Mammary epithelial cell (primary cell): ENCODE measurements at regions not wholly inside any gene's neighbourhood (a gene's known extent, or its start where the extent isn't known, plus 50 kb on each side); places are given as distances from the start of the nearest gene placed in this dataset.

ENCODE experiments used
- EZH2 ChIP-seq: IDR thresholded peaks from 2 replicates; pipeline ENCODE4 v1.6.1; 2012; ENCODE audit warnings: low read length, inconsistent platforms, borderline replicate concordance
- TF ChIP-seq, protein P1 (sequence below), 2 donors: IDR thresholded peaks in 1 of 2; conservative IDR thresholded peaks in 1 of 2; 2 replicates each; pipeline ENCODE4 v1.5.1; 2011 to 2012; ENCODE audit warnings: inconsistent platforms in 2 of 2, low read length in 2 of 2, mild to moderate bottlenecking in 2 of 2, control low read depth in 1 of 2, low read depth in 1 of 2; ENCODE audit not compliant: insufficient read depth in 1 of 2; ENCODE audit errors: extremely low read depth in 1 of 2

DNA sequence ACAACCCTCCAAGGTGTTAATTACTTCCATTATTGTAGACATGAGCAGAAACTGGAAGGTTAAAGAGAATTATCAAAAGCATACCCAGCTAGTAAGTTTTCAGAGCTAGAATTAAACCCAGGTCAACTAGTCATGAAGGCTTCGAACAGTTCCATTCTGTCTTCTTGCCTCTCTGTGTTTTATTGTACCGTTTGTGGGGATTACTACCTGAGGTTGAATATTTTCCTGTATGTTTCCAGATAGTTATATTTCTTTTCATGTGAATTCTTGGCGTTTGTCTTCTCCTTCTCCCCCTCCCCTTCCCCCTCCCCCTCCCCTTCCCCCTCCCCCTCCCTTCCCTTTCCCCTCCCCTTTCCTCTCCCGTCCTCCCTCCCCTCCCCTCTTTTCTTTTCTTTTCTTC lies 218.0 kb upstream of the GALNT17 start:
- TF ChIP-seq, protein P1, sequence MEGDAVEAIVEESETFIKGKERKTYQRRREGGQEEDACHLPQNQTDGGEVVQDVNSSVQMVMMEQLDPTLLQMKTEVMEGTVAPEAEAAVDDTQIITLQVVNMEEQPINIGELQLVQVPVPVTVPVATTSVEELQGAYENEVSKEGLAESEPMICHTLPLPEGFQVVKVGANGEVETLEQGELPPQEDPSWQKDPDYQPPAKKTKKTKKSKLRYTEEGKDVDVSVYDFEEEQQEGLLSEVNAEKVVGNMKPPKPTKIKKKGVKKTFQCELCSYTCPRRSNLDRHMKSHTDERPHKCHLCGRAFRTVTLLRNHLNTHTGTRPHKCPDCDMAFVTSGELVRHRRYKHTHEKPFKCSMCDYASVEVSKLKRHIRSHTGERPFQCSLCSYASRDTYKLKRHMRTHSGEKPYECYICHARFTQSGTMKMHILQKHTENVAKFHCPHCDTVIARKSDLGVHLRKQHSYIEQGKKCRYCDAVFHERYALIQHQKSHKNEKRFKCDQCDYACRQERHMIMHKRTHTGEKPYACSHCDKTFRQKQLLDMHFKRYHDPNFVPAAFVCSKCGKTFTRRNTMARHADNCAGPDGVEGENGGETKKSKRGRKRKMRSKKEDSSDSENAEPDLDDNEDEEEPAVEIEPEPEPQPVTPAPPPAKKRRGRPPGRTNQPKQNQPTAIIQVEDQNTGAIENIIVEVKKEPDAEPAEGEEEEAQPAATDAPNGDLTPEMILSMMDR (conservative IDR thresholded peaks at IDR 0.05 in 1 of 2, IDR thresholded peaks at IDR 0.05 in 1 of 2; ENCODE audit: extremely low read depth in 1 of 2, insufficient read depth in 1 of 2, low read depth in 1 of 2, low read length in 2 of 2): no peak
- no peak for TF ChIP-seq EZH2
